ENCODE measurements at regions not wholly inside any gene's neighbourhood (a gene's known extent, or its start where the extent isn't known, plus 50 kb on each side); places are given as distances from the start of the nearest gene placed in this dataset.

- Histone ChIP-seq H3K4me3 (no peak overlapping the region), H3K9me3 (no peaks in the 10 kb centered on the region), H3K27me3 (no peaks in the 10 kb centered on the region), H3K36me3 (no peaks in the 10 kb centered on the region), H3K27ac (peak overlapping the region in 1 of 2 donors; percentile 3), H3K4me1 (no peaks in the 10 kb centered on the region)
- DNase-seq, result no peak
- no peak for TF ChIP-seq CTCF (IDR thresholded peaks at IDR 0.05)
- intact Hi-C loops (cut with DNase I; ENCODE audit: low total_unique reads), result no loop called here
These were observed 64.5 kb upstream of the SCEL start for GRCh38 chr13:77470986-77471385.

GRCh38 chr13:77466753-77467422, 68.6 kb upstream of the SCEL start:
- Histone ChIP-seq H3K4me3 (no peak overlapping the region), H3K9me3 (no peaks in the 10 kb centered on the region), H3K27me3 (no peaks in the 10 kb centered on the region), H3K36me3 (no peaks in the 10 kb centered on the region), H3K4me1 (no peaks in the 10 kb centered on the region), H3K27ac (no peak overlapping the region)
- no peak for TF ChIP-seq CTCF (IDR thresholded peaks at IDR 0.05)
- no peak for DNase-seq
- intact Hi-C loops (cut with DNase I; ENCODE audit: low total_unique reads), result no loop called here

GRCh38 chr13:77465603-77466195, 69.8 kb upstream of the SCEL start:
- no peak for DNase-seq
- Histone ChIP-seq H3K36me3 (no peaks in the 10 kb centered on the region), H3K4me3 (no peak overlapping the region), H3K27ac (no peak overlapping the region), H3K9me3 (no peaks in the 10 kb centered on the region), H3K4me1 (no peaks in the 10 kb centered on the region), H3K27me3 (no peaks in the 10 kb centered on the region)
- intact Hi-C loops (cut with DNase I; ENCODE audit: low total_unique reads), result no loop called here
- TF ChIP-seq CTCF (IDR thresholded peaks at IDR 0.05), result no peak

- peak; percentile 78 to 81 for DNase-seq
- no peaks in the 10 kb centered on the region for H3K36me3 ChIP-seq
- no peak overlapping the region for H3K27ac ChIP-seq
- no peak for TF ChIP-seq CTCF (IDR thresholded peaks at IDR 0.05)
- H3K4me1 ChIP-seq, result no peaks in the 10 kb centered on the region
- no peaks in the 10 kb centered on the region for H3K27me3 ChIP-seq
- H3K4me3 ChIP-seq, result no peak overlapping the region
- intact Hi-C loops (cut with DNase I; ENCODE audit: low total_unique reads), result no loop called here
- H3K9me3 ChIP-seq, result no peaks in the 10 kb centered on the region
These were observed 75.3 kb upstream of the SCEL start for GRCh38 chr13:77460195-77460594.

GRCh38 chr13:77459592-77459991, 75.9 kb upstream of the SCEL start:
- Histone ChIP-seq H3K27me3 (no peaks in the 10 kb centered on the region), H3K27ac (no peak overlapping the region), H3K9me3 (no peaks in the 10 kb centered on the region), H3K36me3 (no peaks in the 10 kb centered on the region), H3K4me1 (no peaks in the 10 kb centered on the region), H3K4me3 (no peak overlapping the region)
- intact Hi-C loops (cut with DNase I; ENCODE audit: low total_unique reads), result no loop called here
- TF ChIP-seq CTCF (IDR thresholded peaks at IDR 0.05), result no peak
- no peak for DNase-seq
